SK-N-SH treated with all-trans-retinoic acid at 6 μM for 48 hours (cell line): ENCODE measurements at regions not wholly inside any gene's neighbourhood (a gene's known extent, or its start where the extent isn't known, plus 50 kb on each side); places are given as distances from the start of the nearest gene placed in this dataset.

ENCODE experiments used
- ARNTL ChIP-seq: fragments of 450-650 bp; formaldehyde crosslinking; IDR thresholded peaks from 2 replicates; pipeline ENCODE4 v1.5.0; 2020; ENCODE audit warnings: low read depth, mild to moderate bottlenecking, moderate library complexity, borderline replicate concordance
- CSRNP3 ChIP-seq: fragments of 250-450 bp; sonication (Bioruptor Pico); IDR thresholded peaks from 2 replicates; pipeline ENCODE4 v1.5.1; 2021; ENCODE audit warnings: mild to moderate bottlenecking, moderate library complexity
- GLIS3 ChIP-seq: fragments of 250-450 bp; sonication (Bioruptor Pico); IDR thresholded peaks from 2 replicates; pipeline ENCODE4 v1.5.0; 2020; ENCODE audit warnings: mild to moderate bottlenecking, moderate library complexity
- SNAI2 ChIP-seq: fragments of 250-450 bp; sonication (Bioruptor Pico); IDR thresholded peaks from 2 replicates; pipeline ENCODE4 v1.5.0; 2020; ENCODE audit warnings: mild to moderate bottlenecking, moderate library complexity
- TCF4 ChIP-seq: fragments of 250-450 bp; sonication (Bioruptor Pico); IDR thresholded peaks from 2 replicates; pipeline ENCODE4 v1.8.0; 2021; ENCODE audit warnings: mild to moderate bottlenecking, moderate library complexity, borderline replicate concordance
- ZFP3 ChIP-seq: fragments of 250-450 bp; sonication (Bioruptor Pico); IDR thresholded peaks from 2 replicates; pipeline ENCODE4 v1.5.0; 2020; ENCODE audit warnings: mild to moderate bottlenecking, moderate library complexity
- ZFP30 ChIP-seq: fragments of 450-650 bp; formaldehyde crosslinking; IDR thresholded peaks from 2 replicates; pipeline ENCODE4 v1.5.0; 2022; ENCODE audit warnings: mild to moderate bottlenecking, moderate library complexity
- ZNF565 ChIP-seq: fragments of 450-650 bp; formaldehyde crosslinking; conservative IDR thresholded peaks from 2 replicates; pipeline ENCODE4 v1.5.0; 2020; ENCODE audit warnings: low read depth, mild to moderate bottlenecking, moderate library complexity
- ZNF70 ChIP-seq: fragments of 450-650 bp; formaldehyde crosslinking; IDR thresholded peaks from 2 replicates; pipeline ENCODE4 v1.5.0; 2020; ENCODE audit warnings: mild to moderate bottlenecking, moderate library complexity
- TF ChIP-seq, protein P1 (sequence below): fragments of 250-450 bp; sonication (Bioruptor Pico); IDR thresholded peaks from 2 replicates; pipeline ENCODE4 v1.5.1; 2020; ENCODE audit warnings: low read depth, mild to moderate bottlenecking, moderate library complexity
- TF ChIP-seq, protein P2 (sequence below): fragments of 250-450 bp; sonication (Bioruptor Pico); IDR thresholded peaks from 2 replicates; pipeline ENCODE4 v1.8.0; 2020; ENCODE audit warnings: mild to moderate bottlenecking, moderate library complexity, borderline replicate concordance
- TF ChIP-seq, protein P3 (sequence below): fragments of 250-450 bp; sonication (Bioruptor Pico); IDR thresholded peaks from 2 replicates; pipeline ENCODE4 v1.8.0; 2021; ENCODE audit warnings: low read depth, mild to moderate bottlenecking, moderate library complexity, borderline replicate concordance

DNA sequence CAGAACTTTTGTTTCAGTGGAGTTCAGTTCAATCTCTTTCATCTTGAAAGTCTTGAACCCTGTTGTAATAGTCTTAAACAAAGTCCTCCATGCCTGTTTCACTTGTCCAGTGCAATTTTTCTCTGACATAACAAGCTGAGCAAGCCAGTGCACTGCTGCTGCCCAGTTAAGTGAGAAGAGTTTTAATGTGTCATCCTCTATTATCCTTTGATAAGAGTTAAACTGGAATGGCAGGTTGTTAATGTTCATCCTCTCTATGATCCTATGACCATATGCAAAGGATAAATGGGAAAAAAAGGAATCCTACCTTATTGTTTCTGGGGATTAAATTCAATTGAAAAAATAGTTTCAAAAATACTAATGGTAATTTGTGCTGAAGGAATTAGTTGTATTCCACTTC lies 197.5 kb downstream of the FRK start:
- TF ChIP-seq SNAI2 (CRISPR knock-in tag) (no peak), ZNF565 (CRISPR knock-in tag) (no peak), ZFP3 (no peak), CSRNP3 (CRISPR knock-in tag) (no peak), GLIS3 (CRISPR knock-in tag) (no peak), ZFP30 (CRISPR knock-in tag) (no peak), ZNF70 (CRISPR knock-in tag) (no peak), ARNTL (CRISPR knock-in tag) (no peak), TCF4 (CRISPR knock-in tag) (no peak)
- TF ChIP-seq, protein P1, sequence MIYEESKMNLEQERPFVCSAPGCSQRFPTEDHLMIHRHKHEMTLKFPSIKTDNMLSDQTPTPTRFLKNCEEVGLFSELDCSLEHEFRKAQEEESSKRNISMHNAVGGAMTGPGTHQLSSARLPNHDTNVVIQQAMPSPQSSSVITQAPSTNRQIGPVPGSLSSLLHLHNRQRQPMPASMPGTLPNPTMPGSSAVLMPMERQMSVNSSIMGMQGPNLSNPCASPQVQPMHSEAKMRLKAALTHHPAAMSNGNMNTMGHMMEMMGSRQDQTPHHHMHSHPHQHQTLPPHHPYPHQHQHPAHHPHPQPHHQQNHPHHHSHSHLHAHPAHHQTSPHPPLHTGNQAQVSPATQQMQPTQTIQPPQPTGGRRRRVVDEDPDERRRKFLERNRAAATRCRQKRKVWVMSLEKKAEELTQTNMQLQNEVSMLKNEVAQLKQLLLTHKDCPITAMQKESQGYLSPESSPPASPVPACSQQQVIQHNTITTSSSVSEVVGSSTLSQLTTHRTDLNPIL (CRISPR knock-in tag) = no peak
- TF ChIP-seq, protein P2, sequence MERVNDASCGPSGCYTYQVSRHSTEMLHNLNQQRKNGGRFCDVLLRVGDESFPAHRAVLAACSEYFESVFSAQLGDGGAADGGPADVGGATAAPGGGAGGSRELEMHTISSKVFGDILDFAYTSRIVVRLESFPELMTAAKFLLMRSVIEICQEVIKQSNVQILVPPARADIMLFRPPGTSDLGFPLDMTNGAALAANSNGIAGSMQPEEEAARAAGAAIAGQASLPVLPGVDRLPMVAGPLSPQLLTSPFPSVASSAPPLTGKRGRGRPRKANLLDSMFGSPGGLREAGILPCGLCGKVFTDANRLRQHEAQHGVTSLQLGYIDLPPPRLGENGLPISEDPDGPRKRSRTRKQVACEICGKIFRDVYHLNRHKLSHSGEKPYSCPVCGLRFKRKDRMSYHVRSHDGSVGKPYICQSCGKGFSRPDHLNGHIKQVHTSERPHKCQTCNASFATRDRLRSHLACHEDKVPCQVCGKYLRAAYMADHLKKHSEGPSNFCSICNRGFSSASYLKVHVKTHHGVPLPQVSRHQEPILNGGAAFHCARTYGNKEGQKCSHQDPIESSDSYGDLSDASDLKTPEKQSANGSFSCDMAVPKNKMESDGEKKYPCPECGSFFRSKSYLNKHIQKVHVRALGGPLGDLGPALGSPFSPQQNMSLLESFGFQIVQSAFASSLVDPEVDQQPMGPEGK (CRISPR knock-in tag) = no peak
- TF ChIP-seq, protein P3, sequence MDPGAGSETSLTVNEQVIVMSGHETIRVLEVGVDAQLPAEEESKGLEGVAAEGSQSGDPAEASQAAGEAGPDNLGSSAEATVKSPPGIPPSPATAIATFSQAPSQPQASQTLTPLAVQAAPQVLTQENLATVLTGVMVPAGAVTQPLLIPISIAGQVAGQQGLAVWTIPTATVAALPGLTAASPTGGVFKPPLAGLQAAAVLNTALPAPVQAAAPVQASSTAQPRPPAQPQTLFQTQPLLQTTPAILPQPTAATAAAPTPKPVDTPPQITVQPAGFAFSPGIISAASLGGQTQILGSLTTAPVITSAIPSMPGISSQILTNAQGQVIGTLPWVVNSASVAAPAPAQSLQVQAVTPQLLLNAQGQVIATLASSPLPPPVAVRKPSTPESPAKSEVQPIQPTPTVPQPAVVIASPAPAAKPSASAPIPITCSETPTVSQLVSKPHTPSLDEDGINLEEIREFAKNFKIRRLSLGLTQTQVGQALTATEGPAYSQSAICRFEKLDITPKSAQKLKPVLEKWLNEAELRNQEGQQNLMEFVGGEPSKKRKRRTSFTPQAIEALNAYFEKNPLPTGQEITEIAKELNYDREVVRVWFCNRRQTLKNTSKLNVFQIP (CRISPR knock-in tag) = no peak
